ENCODE measurements at regions not wholly inside any gene's neighbourhood (a gene's known extent, or its start where the extent isn't known, plus 50 kb on each side); places are given as distances from the start of the nearest gene placed in this dataset.

GRCh38 chr4:123020285-123020684 is 97.9 kb upstream of the NUDT6 start:
- Histone ChIP-seq H3F3A (ENCODE audit: insufficient read depth, low read length, poor library complexity, severe bottlenecking) (no peaks in the 10 kb centered on the region), H3K4me2 (ENCODE audit: low read length) (no peak overlapping the region), H3K9ac (ENCODE audit: low read length) (no peak overlapping the region), H2AFZ (ENCODE audit: low read depth, low read length) (no peak overlapping the region), H3K27ac (ENCODE audit: low read length) (no peak overlapping the region), H3K27me3 (ENCODE audit: insufficient read depth, low read depth, low read length) (no peaks in the 10 kb centered on the region), H3K9me2 (ENCODE audit: insufficient read depth, low read length) (no peaks in the 10 kb centered on the region), H3K9me3 (ENCODE audit: low read length) (no peaks in the 10 kb centered on the region), H4K20me1 (ENCODE audit: insufficient read depth) (no peaks in the 10 kb centered on the region), H3K4me3 (ENCODE audit: low read length) (no peak overlapping the region), H3K36me3 (ENCODE audit: insufficient read depth, low read length) (no peaks in the 10 kb centered on the region), H3K79me2 (replicated peaks; ENCODE audit: insufficient read depth, low read length) (no peaks in the 10 kb centered on the region)
- no peak for TF ChIP-seq REST (IDR thresholded peaks at IDR 0.05; ENCODE audit: borderline replicate concordance)
- TF ChIP-seq EZH2 (IDR thresholded peaks at IDR 0.05; ENCODE audit: borderline replicate concordance, insufficient read depth, low read length, poor library complexity, severe bottlenecking): no peak
- no peak for TF ChIP-seq TAF1 (IDR thresholded peaks at IDR 0.05; ENCODE audit: low read depth)
- no peak for TF ChIP-seq CTCF (IDR thresholded peaks at IDR 0.05; ENCODE audit: poor library complexity, severe bottlenecking)
- TF ChIP-seq RAD21 (conservative IDR thresholded peaks at IDR 0.05): no peak
- TF ChIP-seq MXI1 (conservative IDR thresholded peaks at IDR 0.05; ENCODE audit: poor library complexity, severe bottlenecking): no peak
- TF ChIP-seq SMC3 (conservative IDR thresholded peaks at IDR 0.05; ENCODE audit: poor library complexity): no peak
- no peak for TF ChIP-seq POLR2AphosphoS5 (IDR thresholded peaks at IDR 0.05)
- TF ChIP-seq EP300 (conservative IDR thresholded peaks at IDR 0.05; ENCODE audit: poor library complexity, severe bottlenecking): no peak

GRCh38 chr4:123023647-123024046 is 101.2 kb upstream of the NUDT6 start:
- no peak overlapping the region for H3K4me2 ChIP-seq (ENCODE audit: low read length)
- no peaks in the 10 kb centered on the region for H3K36me3 ChIP-seq (ENCODE audit: insufficient read depth, low read length)
- H3K27ac ChIP-seq (ENCODE audit: low read length): no peak overlapping the region
- H3K79me2 ChIP-seq (replicated peaks; ENCODE audit: insufficient read depth, low read length): no peaks in the 10 kb centered on the region
- H2AFZ ChIP-seq (ENCODE audit: low read depth, low read length): no peak overlapping the region
- no peak overlapping the region for H3K9ac ChIP-seq (ENCODE audit: low read length)
- no peak for TF ChIP-seq SMC3 (conservative IDR thresholded peaks at IDR 0.05; ENCODE audit: poor library complexity)
- H3K9me3 ChIP-seq (ENCODE audit: low read length): no peaks in the 10 kb centered on the region
- no peaks in the 10 kb centered on the region for H3F3A ChIP-seq (ENCODE audit: insufficient read depth, low read length, poor library complexity, severe bottlenecking)
- no peak overlapping the region for H3K4me3 ChIP-seq (ENCODE audit: low read length)
- H3K27me3 ChIP-seq (ENCODE audit: insufficient read depth, low read depth, low read length): no peaks in the 10 kb centered on the region
- H4K20me1 ChIP-seq (ENCODE audit: insufficient read depth): no peaks in the 10 kb centered on the region
- H3K9me2 ChIP-seq (ENCODE audit: insufficient read depth, low read length): no peaks in the 10 kb centered on the region

- no peak overlapping the region for H3K4me3 ChIP-seq (ENCODE audit: low read length)
- no peak overlapping the region for H3K27ac ChIP-seq (ENCODE audit: low read length)
- no peaks in the 10 kb centered on the region for H3K27me3 ChIP-seq (ENCODE audit: insufficient read depth, low read depth, low read length)
- no peaks in the 10 kb centered on the region for H3F3A ChIP-seq (ENCODE audit: insufficient read depth, low read length, poor library complexity, severe bottlenecking)
- no peaks in the 10 kb centered on the region for H3K36me3 ChIP-seq (ENCODE audit: insufficient read depth, low read length)
- H2AFZ ChIP-seq (ENCODE audit: low read depth, low read length): no peak overlapping the region
- H3K9ac ChIP-seq (ENCODE audit: low read length): no peak overlapping the region
- no peak for TF ChIP-seq REST (IDR thresholded peaks at IDR 0.05; ENCODE audit: borderline replicate concordance)
- no peak for TF ChIP-seq SMC3 (conservative IDR thresholded peaks at IDR 0.05; ENCODE audit: poor library complexity)
- TF ChIP-seq EZH2 (IDR thresholded peaks at IDR 0.05; ENCODE audit: borderline replicate concordance, insufficient read depth, low read length, poor library complexity, severe bottlenecking): no peak
- TF ChIP-seq TAF1 (IDR thresholded peaks at IDR 0.05; ENCODE audit: low read depth): no peak
- TF ChIP-seq POLR2AphosphoS5 (IDR thresholded peaks at IDR 0.05): no peak
- TF ChIP-seq MXI1 (conservative IDR thresholded peaks at IDR 0.05; ENCODE audit: poor library complexity, severe bottlenecking): no peak
- no peak for TF ChIP-seq RAD21 (conservative IDR thresholded peaks at IDR 0.05)
- TF ChIP-seq CTCF (IDR thresholded peaks at IDR 0.05; ENCODE audit: poor library complexity, severe bottlenecking): no peak
- no peak for TF ChIP-seq EP300 (conservative IDR thresholded peaks at IDR 0.05; ENCODE audit: poor library complexity, severe bottlenecking)
- H3K79me2 ChIP-seq (replicated peaks; ENCODE audit: insufficient read depth, low read length): no peaks in the 10 kb centered on the region
- no peak overlapping the region for H3K4me2 ChIP-seq (ENCODE audit: low read length)
- H4K20me1 ChIP-seq (ENCODE audit: insufficient read depth): no peaks in the 10 kb centered on the region
- H3K9me3 ChIP-seq (ENCODE audit: low read length): no peaks in the 10 kb centered on the region
- H3K9me2 ChIP-seq (ENCODE audit: insufficient read depth, low read length): no peaks in the 10 kb centered on the region
Observed at GRCh38 chr4:123024710-123025109, 102.3 kb upstream of the NUDT6 start.
